ENCODE measurements at regions not wholly inside any gene's neighbourhood (a gene's known extent, or its start where the extent isn't known, plus 50 kb on each side); places are given as distances from the start of the nearest gene placed in this dataset.
A peak's percentile ranks its signal among the peaks of the same experiment; 100 is the strongest.
"Not testable (repeated sequence)": the region's sequence is repeated elsewhere in the genome, so short reads cannot be mapped to it uniquely, and the experiment has no call there.

GRCh38 chr10:121690152-121690848, 92.1 kb upstream of the FGFR2 start:
- DNase-seq (ENCODE audit: low spot score), result no peak

- DNase-seq (ENCODE audit: low spot score), result no peak
These were observed 89.0 kb upstream of the FGFR2 start for GRCh38 chr10:121687095-121687813.

- DNase-seq (ENCODE audit: low spot score), result no peak
These were observed 86.0 kb upstream of the FGFR2 start for GRCh38 chr10:121684276-121684675.

- no peak for DNase-seq (ENCODE audit: low spot score)
These were observed 85.6 kb upstream of the FGFR2 start for GRCh38 chr10:121683816-121684215.

- DNase-seq (ENCODE audit: low spot score), result no peak
These were observed 85.1 kb upstream of the FGFR2 start for GRCh38 chr10:121683366-121683765.

- no peak for DNase-seq (ENCODE audit: low spot score)
These were observed 83.9 kb upstream of the FGFR2 start for GRCh38 chr10:121681997-121682687.

- no peak for DNase-seq (ENCODE audit: low spot score)
These were observed 82.8 kb upstream of the FGFR2 start for GRCh38 chr10:121680879-121681655.

- DNase-seq (ENCODE audit: low spot score), result no peak
These were observed 81.7 kb upstream of the FGFR2 start for GRCh38 chr10:121679916-121680315.

GRCh38 chr10:121678631-121679174, 80.5 kb upstream of the FGFR2 start:
- DNase-seq (ENCODE audit: low spot score), result no peak

GRCh38 chr10:121677880-121678279, 79.6 kb upstream of the FGFR2 start:
- DNase-seq (ENCODE audit: low spot score), result no peak

GRCh38 chr10:121675344-121675743, 77.1 kb upstream of the FGFR2 start:
- DNase-seq (ENCODE audit: low spot score), result no peak

GRCh38 chr10:121674885-121675284, 76.6 kb upstream of the FGFR2 start:
- no peak for DNase-seq (ENCODE audit: low spot score)

- DNase-seq (ENCODE audit: low spot score), result no peak
These were observed 74.5 kb upstream of the FGFR2 start for GRCh38 chr10:121672733-121673132.

GRCh38 chr10:121669840-121670239, 71.6 kb upstream of the FGFR2 start:
- DNase-seq (ENCODE audit: low spot score), result not testable (repeated sequence)

GRCh38 chr10:121669028-121669374, 70.8 kb upstream of the FGFR2 start:
- no peak for DNase-seq (ENCODE audit: low spot score)

- DNase-seq (ENCODE audit: low spot score), result no peak
These were observed 70.2 kb upstream of the FGFR2 start for GRCh38 chr10:121668314-121669027.

- DNase-seq (ENCODE audit: low spot score), result no peak
These were observed 69.7 kb upstream of the FGFR2 start for GRCh38 chr10:121667948-121668313.

GRCh38 chr10:121665809-121666208, 67.6 kb upstream of the FGFR2 start:
- DNase-seq (ENCODE audit: low spot score), result no peak

GRCh38 chr10:121664671-121665070, 66.4 kb upstream of the FGFR2 start:
- no peak for DNase-seq (ENCODE audit: low spot score)

GRCh38 chr10:121662945-121663917, 65.0 kb upstream of the FGFR2 start:
- DNase-seq (ENCODE audit: low spot score), result peak; percentile 1

Measured in activated CD4-positive, alpha-beta T cell treated with anti-CD3 and anti-CD28 coated beads, Interleukin-2, Interleukin-4, amounts not matched to agents 100 ng/mL and 50 ng/mL, durations not matched to agents 16 hours and 8 hours (primary cell).